ENCODE measurements at regions not wholly inside any gene's neighbourhood (a gene's known extent, or its start where the extent isn't known, plus 50 kb on each side); places are given as distances from the start of the nearest gene placed in this dataset.

DNA sequence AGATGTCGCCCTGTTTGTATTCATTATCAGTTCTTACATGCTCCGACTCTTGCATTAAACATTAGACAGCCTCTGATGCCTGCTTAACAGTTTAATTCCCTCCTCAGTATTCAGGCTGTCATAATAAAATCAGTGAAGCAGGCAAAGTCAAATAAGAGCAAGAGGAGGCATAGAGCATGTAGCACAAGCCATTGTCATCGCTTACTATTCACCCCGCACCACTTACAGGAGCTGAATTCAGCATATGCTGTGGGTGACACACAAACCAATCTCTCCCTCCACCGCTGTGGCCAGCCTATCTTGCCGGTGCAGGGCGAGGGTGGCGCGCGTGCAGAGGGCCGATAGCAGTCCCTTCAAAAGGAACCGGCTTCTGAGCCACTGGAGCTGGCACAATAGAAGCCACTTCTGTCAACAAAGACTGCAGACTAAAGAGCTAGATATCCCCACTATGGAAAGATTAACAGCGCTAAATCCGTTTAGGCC is 433.2 kb upstream of the MGMT start:
- no peak for TF ChIP-seq POLR2A (IDR thresholded peaks at IDR 0.05; ENCODE audit: low read length)
- TF ChIP-seq GATA1 (IDR thresholded peaks at IDR 0.05; ENCODE audit: low read depth, low read length) = peak; percentile 75

Measured in erythroblast (primary cell).